Ovary (tissue), 7 donors: ENCODE measurements at regions not wholly inside any gene's neighbourhood (a gene's known extent, or its start where the extent isn't known, plus 50 kb on each side); places are given as distances from the start of the nearest gene placed in this dataset.

Experiments
- DNase-seq, 5 donors: peaks; one replicate each; pipeline ENCODE4 v3.0.0-alpha.2; 2019 to 2020
- H3K27ac ChIP-seq, 2 donors: fragments of 200-600 bp; one replicate each; pipeline versions ENCODE4 v1.5.1 to v1.8.0; 2019 to 2022
- H3K27me3 ChIP-seq: fragments of 200-600 bp; one replicate; pipeline ENCODE4 v1.8.0; 2022
- H3K36me3 ChIP-seq: fragments of 200-600 bp; sonication (generic); one replicate; pipeline ENCODE4 v1.5.1; 2019
- H3K4me1 ChIP-seq: one replicate; pipeline ENCODE4 v1.8.1; 2013; ENCODE audit warnings: mild to moderate bottlenecking, moderate library complexity; ENCODE audit not compliant: insufficient read depth
- H3K4me3 ChIP-seq: fragments of 200-600 bp; sonication (generic); one replicate; pipeline ENCODE4 v1.5.1; 2017
- H3K9me3 ChIP-seq, 2 donors: fragments of 200-600 bp in 1 of 2; sonication (generic) in 1 of 2; one replicate each; pipeline versions ENCODE4 v1.5.1 to v1.8.1; 2013 to 2019; ENCODE audit warnings: mild to moderate bottlenecking in 1 of 2, moderate library complexity in 1 of 2
- CTCF ChIP-seq, 3 donors: fragments of 450-650 bp in 2 of 3; fragments of 200-600 bp in 1 of 3; IDR thresholded peaks; one replicate each; pipeline versions ENCODE4 v1.5.1 to v1.8.0; 2016 to 2022; ENCODE audit warnings: antibody characterized with exemption in 3 of 3, mild to moderate bottlenecking in 1 of 3
- EP300 ChIP-seq: sonication (generic); formaldehyde crosslinking; IDR thresholded peaks from one replicate; pipeline ENCODE4 v1.6.1; 2017; ENCODE audit warnings: antibody characterized with exemption
- POLR2A ChIP-seq: fragments of 450-650 bp; IDR thresholded peaks from one replicate; pipeline ENCODE4 v1.6.1; 2017; ENCODE audit warnings: antibody characterized with exemption, mild to moderate bottlenecking, moderate library complexity
- WGBS, 3 donors: extraction: QIAGEN DNeasy Blood & Tissue Kit in 1 of 3; methylation state at CpG; one replicate each; pipeline versions ENCODE4 v1.1.5 to v1.1.7; 2013 to 2017; 5-methylcytosine and 5-hydroxymethylcytosine counted together
- intact Hi-C, 4 donors: fragments of 100-400 bp; cut with DNase I; formaldehyde crosslinking; loops; one replicate each; pipeline versions ENCODE4 v1.11.0 to v1.15.1; 2022 to 2023
- donor health status: DM: no; HTN: no; CAD: no; lungs with moderate emphysema.
- donor health status: DM: no; HTN: no; CAD: no.
- donor health status: Bipolar disorder and iron deficiency.
- donor health status: DM: no; HTN: no; CAD: no.
- donor health status: DM: yes; HTN: yes; CAD: no.

GRCh38 chr3:151974067-151974466, 100.6 kb downstream of the SUCNR1 start:
- no peaks in the 10 kb centered on the region for H3K27me3 ChIP-seq
- WGBS, 3 donors: 47 to 61% (median 56%) methylated on average over 3 of the region's 3 CpGs

GRCh38 chr3:151976211-151977050, 103.0 kb downstream of the SUCNR1 start:
- 79 to 81% (median 81%) methylated on average over 3 of the region's 3 CpGs for WGBS, 3 donors
- no peaks in the 10 kb centered on the region for H3K36me3 ChIP-seq
- DNase-seq: no peak
- no peaks in the 10 kb centered on the region for H3K4me1 ChIP-seq
- TF ChIP-seq EP300 (no peak), POLR2A (no peak), CTCF (IDR thresholded peaks at IDR 0.05) (no peak)
- no peak overlapping the region for H3K27ac ChIP-seq
- H3K9me3 ChIP-seq: no peaks in the 10 kb centered on the region
- intact Hi-C loops: no loop called here
- H3K4me3 ChIP-seq: no peak overlapping the region
- H3K27me3 ChIP-seq: no peaks in the 10 kb centered on the region

More at GRCh38 chr3:151974067-151974466, 100.6 kb downstream of the SUCNR1 start:
- Histone ChIP-seq H3K27ac (no peak overlapping the region), H3K4me3 (no peak overlapping the region), H3K4me1 (no peaks in the 10 kb centered on the region), H3K36me3 (no peaks in the 10 kb centered on the region), H3K9me3 (no peaks in the 10 kb centered on the region)
- no peak for DNase-seq
- intact Hi-C loops: no loop called here
- TF ChIP-seq POLR2A: no peak
- no peak for TF ChIP-seq EP300
- TF ChIP-seq CTCF (IDR thresholded peaks at IDR 0.05): no peak

GRCh38 chr3:151979906-151980305, 106.5 kb downstream of the SUCNR1 start:
- TF ChIP-seq POLR2A: no peak
- no peak for TF ChIP-seq EP300
- TF ChIP-seq CTCF (IDR thresholded peaks at IDR 0.05): no peak
- H3K4me1 ChIP-seq: no peaks in the 10 kb centered on the region
- no peak for DNase-seq
- 2 to 8% (median 6%) methylated on average over 1 of the region's 1 CpG for WGBS, 3 donors
- H3K4me3 ChIP-seq: no peak overlapping the region
- H3K36me3 ChIP-seq: no peaks in the 10 kb centered on the region
- H3K27ac ChIP-seq: no peak overlapping the region
- no peaks in the 10 kb centered on the region for H3K9me3 ChIP-seq
- intact Hi-C loops: no loop called here
- no peaks in the 10 kb centered on the region for H3K27me3 ChIP-seq

- Histone ChIP-seq H3K4me1 (no peaks in the 10 kb centered on the region), H3K9me3 (no peaks in the 10 kb centered on the region), H3K36me3 (no peaks in the 10 kb centered on the region), H3K27ac (no peak overlapping the region), H3K27me3 (no peaks in the 10 kb centered on the region), H3K4me3 (no peak overlapping the region)
- no peak for TF ChIP-seq CTCF (IDR thresholded peaks at IDR 0.05)
- TF ChIP-seq POLR2A: no peak
- no peak for TF ChIP-seq EP300
- 92 to 94% (median 94%) methylated on average over 7 of the region's 7 CpGs for WGBS, 3 donors
- intact Hi-C loops: no loop called here
- no peak for DNase-seq
These were observed 110.1 kb downstream of the SUCNR1 start for GRCh38 chr3:151983538-151983937.
